ENCODE measurements at regions not wholly inside any gene's neighbourhood (a gene's known extent, or its start where the extent isn't known, plus 50 kb on each side); places are given as distances from the start of the nearest gene placed in this dataset.

- TF ChIP-seq CTCF (IDR thresholded peaks at IDR 0.05; ENCODE audit: poor library complexity) (no peak), EZH2 (IDR thresholded peaks at IDR 0.05; ENCODE audit: borderline replicate concordance) (no peak)
These were observed 69.2 kb upstream of the CCDC90B start for GRCh38 chr11:83355391-83355790.

Measured in hepatocyte (in vitro differentiated cells).